ENCODE measurements at regions not wholly inside any gene's neighbourhood (a gene's known extent, or its start where the extent isn't known, plus 50 kb on each side); places are given as distances from the start of the nearest gene placed in this dataset.
"Not testable (repeated sequence)": the region's sequence is repeated elsewhere in the genome, so short reads cannot be mapped to it uniquely, and the experiment has no call there.

GRCh38 chr18:60180671-60181070 is 191.9 kb downstream of the MC4R start:
- ATAC-seq (ENCODE audit: insufficient read depth, low FRiP score) (no peak), DNase-seq (no peak)
- Histone ChIP-seq H3K27me3 (ENCODE audit: control insufficient read depth in 3 of 3, insufficient read depth in 3 of 3, low read length in 2 of 3) (no peaks in the 10 kb centered on the region), H3K4me1 (ENCODE audit: control insufficient read depth in 5 of 5, insufficient read depth in 5 of 5, low read length in 5 of 5) (no peaks in the 10 kb centered on the region), H3K36me3 (ENCODE audit: control insufficient read depth in 4 of 4, insufficient read depth in 4 of 4, low read length in 4 of 4) (no peaks in the 10 kb centered on the region), H3K27ac (ENCODE audit: low read depth in 1 of 2, low read length in 1 of 2) (no peak overlapping the region), H3K4me3 (no peak overlapping the region), H3K9me3 (ENCODE audit: control insufficient read depth in 4 of 4, insufficient read depth in 3 of 4, low read length in 3 of 4) (no peaks in the 10 kb centered on the region), H3K9ac (ENCODE audit: insufficient read depth in 1 of 2, low read length in 2 of 2) (no peak overlapping the region)
- 78 to 80% methylated on average over 5 of the region's 5 CpGs for WGBS, 2 donors
- TF ChIP-seq, protein P1, sequence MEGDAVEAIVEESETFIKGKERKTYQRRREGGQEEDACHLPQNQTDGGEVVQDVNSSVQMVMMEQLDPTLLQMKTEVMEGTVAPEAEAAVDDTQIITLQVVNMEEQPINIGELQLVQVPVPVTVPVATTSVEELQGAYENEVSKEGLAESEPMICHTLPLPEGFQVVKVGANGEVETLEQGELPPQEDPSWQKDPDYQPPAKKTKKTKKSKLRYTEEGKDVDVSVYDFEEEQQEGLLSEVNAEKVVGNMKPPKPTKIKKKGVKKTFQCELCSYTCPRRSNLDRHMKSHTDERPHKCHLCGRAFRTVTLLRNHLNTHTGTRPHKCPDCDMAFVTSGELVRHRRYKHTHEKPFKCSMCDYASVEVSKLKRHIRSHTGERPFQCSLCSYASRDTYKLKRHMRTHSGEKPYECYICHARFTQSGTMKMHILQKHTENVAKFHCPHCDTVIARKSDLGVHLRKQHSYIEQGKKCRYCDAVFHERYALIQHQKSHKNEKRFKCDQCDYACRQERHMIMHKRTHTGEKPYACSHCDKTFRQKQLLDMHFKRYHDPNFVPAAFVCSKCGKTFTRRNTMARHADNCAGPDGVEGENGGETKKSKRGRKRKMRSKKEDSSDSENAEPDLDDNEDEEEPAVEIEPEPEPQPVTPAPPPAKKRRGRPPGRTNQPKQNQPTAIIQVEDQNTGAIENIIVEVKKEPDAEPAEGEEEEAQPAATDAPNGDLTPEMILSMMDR (IDR thresholded peaks at IDR 0.05; ENCODE audit: control extremely low read depth, extremely low read depth): no peak

DNA sequence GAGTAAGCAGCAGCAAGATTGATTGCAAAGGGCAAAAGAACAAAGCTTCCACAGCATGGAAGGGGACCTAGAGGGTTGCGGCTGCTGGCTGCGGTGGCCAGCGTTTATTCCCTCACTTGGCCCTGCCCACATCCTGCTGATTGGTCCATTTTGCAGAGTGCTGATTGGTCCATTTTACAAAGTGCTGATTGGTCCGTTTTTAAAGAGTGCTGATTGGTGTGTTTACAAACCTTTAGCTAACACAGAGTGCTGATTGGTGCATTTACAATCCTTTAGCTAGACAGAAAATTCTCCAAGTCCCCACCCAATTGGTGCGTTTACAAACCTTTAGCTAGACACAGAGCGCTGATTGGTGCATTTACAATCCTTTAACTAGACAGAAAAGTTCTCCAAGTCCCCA is 194.4 kb downstream of the MC4R start:
- 85 to 91% methylated on average over 6 of the region's 6 CpGs for WGBS, 2 donors
- H3K9me3 ChIP-seq (ENCODE audit: control insufficient read depth in 4 of 4, insufficient read depth in 3 of 4, low read length in 3 of 4); ATAC-seq (ENCODE audit: insufficient read depth, low FRiP score); H3K27me3 ChIP-seq (ENCODE audit: control insufficient read depth in 3 of 3, insufficient read depth in 3 of 3, low read length in 2 of 3); H3K36me3 ChIP-seq (ENCODE audit: control insufficient read depth in 4 of 4, insufficient read depth in 4 of 4, low read length in 4 of 4); H3K27ac ChIP-seq (ENCODE audit: low read depth in 1 of 2, low read length in 1 of 2); DNase-seq; H3K4me3 ChIP-seq; H3K9ac ChIP-seq (ENCODE audit: insufficient read depth in 1 of 2, low read length in 2 of 2); H3K4me1 ChIP-seq (ENCODE audit: control insufficient read depth in 5 of 5, insufficient read depth in 5 of 5, low read length in 5 of 5): not testable (repeated sequence)

DNA sequence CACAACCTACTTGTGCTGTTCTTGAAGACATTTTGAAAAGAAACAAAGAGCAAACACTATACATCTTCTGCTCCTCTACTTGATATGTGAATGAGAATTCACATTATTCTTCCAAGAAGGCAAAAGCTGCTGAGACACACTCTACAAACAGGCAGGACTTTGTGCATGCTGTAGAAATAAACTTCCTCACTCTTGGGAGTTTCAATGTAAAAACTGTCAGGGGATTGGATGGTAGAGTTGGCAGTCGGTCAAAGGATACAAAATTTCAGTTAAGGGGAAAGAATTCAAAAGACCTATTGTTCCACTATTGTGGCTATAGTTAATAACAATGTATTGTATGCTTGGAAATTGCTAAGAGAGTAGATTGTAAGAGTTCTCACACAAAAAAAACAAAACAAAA is 196.3 kb downstream of the MC4R start:
- no peaks in the 10 kb centered on the region for H3K36me3 ChIP-seq (ENCODE audit: control insufficient read depth in 4 of 4, insufficient read depth in 4 of 4, low read length in 4 of 4)
- ATAC-seq (ENCODE audit: insufficient read depth, low FRiP score) (no peak), DNase-seq (no peak)
- 13 to 28% methylated on average over 1 of the region's 1 CpG for WGBS, 2 donors
- no peak overlapping the region for H3K4me3 ChIP-seq
- no peak overlapping the region for H3K9ac ChIP-seq (ENCODE audit: insufficient read depth in 1 of 2, low read length in 2 of 2)
- H3K27me3 ChIP-seq (ENCODE audit: control insufficient read depth in 3 of 3, insufficient read depth in 3 of 3, low read length in 2 of 3): no peaks in the 10 kb centered on the region
- no peaks in the 10 kb centered on the region for H3K9me3 ChIP-seq (ENCODE audit: control insufficient read depth in 4 of 4, insufficient read depth in 3 of 4, low read length in 3 of 4)
- TF ChIP-seq, protein P1 (IDR thresholded peaks at IDR 0.05; ENCODE audit: control extremely low read depth, extremely low read depth): no peak
- peaks cover 0 to 4% (median 0%) of the 10 kb centered on the region in 5 donors for H3K4me1 ChIP-seq (ENCODE audit: control insufficient read depth in 5 of 5, insufficient read depth in 5 of 5, low read length in 5 of 5)
- H3K27ac ChIP-seq (ENCODE audit: low read depth in 1 of 2, low read length in 1 of 2): no peak overlapping the region

- WGBS, 2 donors: 64 to 73% methylated on average over 2 of the region's 2 CpGs
- TF ChIP-seq, protein P1 (IDR thresholded peaks at IDR 0.05; ENCODE audit: control extremely low read depth, extremely low read depth): no peak
- H3K4me1 ChIP-seq (ENCODE audit: control insufficient read depth in 5 of 5, insufficient read depth in 5 of 5, low read length in 5 of 5): peaks cover 0 to 4% (median 0%) of the 10 kb centered on the region in 5 donors
These were observed 197.7 kb downstream of the MC4R start for GRCh38 chr18:60174832-60175231.

More at GRCh38 chr18:60174832-60175231, 197.7 kb downstream of the MC4R start:
- Histone ChIP-seq H3K4me3 (no peak overlapping the region), H3K27me3 (ENCODE audit: control insufficient read depth in 3 of 3, insufficient read depth in 3 of 3, low read length in 2 of 3) (no peaks in the 10 kb centered on the region), H3K9ac (ENCODE audit: insufficient read depth in 1 of 2, low read length in 2 of 2) (no peak overlapping the region), H3K27ac (ENCODE audit: low read depth in 1 of 2, low read length in 1 of 2) (no peak overlapping the region), H3K9me3 (ENCODE audit: control insufficient read depth in 4 of 4, insufficient read depth in 3 of 4, low read length in 3 of 4) (no peaks in the 10 kb centered on the region), H3K36me3 (ENCODE audit: control insufficient read depth in 4 of 4, insufficient read depth in 4 of 4, low read length in 4 of 4) (no peaks in the 10 kb centered on the region)
- no peak for ATAC-seq (ENCODE audit: insufficient read depth, low FRiP score)
- DNase-seq: no peak
